ENCODE measurements at regions not wholly inside any gene's neighbourhood (a gene's known extent, or its start where the extent isn't known, plus 50 kb on each side); places are given as distances from the start of the nearest gene placed in this dataset.

DNA sequence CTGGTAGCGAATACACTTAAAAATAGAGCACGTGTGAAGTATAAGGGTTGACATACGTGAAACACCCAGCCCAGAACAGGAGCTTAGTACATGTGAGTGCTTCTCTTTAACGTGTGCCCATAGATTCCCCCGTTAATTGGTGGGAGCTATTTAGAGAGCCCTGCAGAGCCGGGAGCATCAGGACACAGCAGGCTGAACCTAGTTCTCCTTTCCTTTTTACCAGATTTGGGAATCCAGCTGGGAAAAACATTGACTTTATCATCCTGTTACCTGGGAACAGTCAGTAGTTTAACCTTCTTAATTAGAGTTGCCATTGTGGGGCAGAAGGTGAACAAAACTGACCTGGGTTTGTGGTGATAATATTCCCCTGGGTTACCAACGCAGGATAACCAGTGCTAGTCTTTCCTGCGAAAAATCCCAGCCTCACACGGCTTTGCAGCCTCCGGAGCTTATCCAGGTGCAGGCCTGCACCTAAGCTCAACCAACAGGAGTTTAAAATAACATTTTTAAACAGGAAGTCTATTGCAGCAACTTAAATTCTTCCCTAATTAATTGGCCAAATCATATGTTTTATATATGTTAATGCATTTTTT lies 78.1 kb upstream of the SPTBN1 start:
- DNase-seq (ENCODE audit: low read depth), result no peak
- Histone ChIP-seq H3K9ac (ENCODE audit: low read length) (no peak overlapping the region), H3K9me3 (ENCODE audit: control insufficient read depth, low read length) (no peaks in the 10 kb centered on the region), H3K4me1 (ENCODE audit: control insufficient read depth, insufficient read depth, low read length) (no peaks in the 10 kb centered on the region), H3K27me3 (replicated peaks; ENCODE audit: control insufficient read depth, insufficient read depth, low read length) (no peaks in the 10 kb centered on the region), H3K36me3 (ENCODE audit: control insufficient read depth, insufficient read depth, low read length, severe bottlenecking) (no peaks in the 10 kb centered on the region), H3K4me3 (ENCODE audit: low read length) (no peak overlapping the region)

DNA sequence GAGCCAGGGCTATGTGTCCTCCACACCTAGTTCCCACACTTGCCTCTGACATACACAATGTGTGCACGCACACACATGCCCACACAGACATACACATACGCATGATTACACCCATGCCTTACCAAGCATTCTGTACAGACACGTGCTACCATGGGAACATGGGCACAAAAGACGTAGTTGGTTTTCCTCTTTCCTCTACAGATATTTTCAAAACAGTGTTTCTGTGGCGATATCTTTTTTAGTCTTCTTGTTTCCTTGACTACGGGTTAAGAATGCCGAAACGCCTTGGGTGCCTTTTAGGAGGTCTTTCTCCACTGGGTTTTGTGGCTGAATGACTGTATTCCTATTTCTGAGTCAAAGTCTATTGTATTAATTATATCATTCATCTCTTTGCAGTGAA lies 75.5 kb upstream of the SPTBN1 start:
- H3K36me3 ChIP-seq (ENCODE audit: control insufficient read depth, insufficient read depth, low read length, severe bottlenecking), result no peaks in the 10 kb centered on the region
- no peak for DNase-seq (ENCODE audit: low read depth)
- no peaks in the 10 kb centered on the region for H3K9me3 ChIP-seq (ENCODE audit: control insufficient read depth, low read length)
- H3K4me3 ChIP-seq (ENCODE audit: low read length), result no peak overlapping the region
- no peak overlapping the region for H3K9ac ChIP-seq (ENCODE audit: low read length)
- no peaks in the 10 kb centered on the region for H3K4me1 ChIP-seq (ENCODE audit: control insufficient read depth, insufficient read depth, low read length)
- no peaks in the 10 kb centered on the region for H3K27me3 ChIP-seq (replicated peaks; ENCODE audit: control insufficient read depth, insufficient read depth, low read length)

DNA sequence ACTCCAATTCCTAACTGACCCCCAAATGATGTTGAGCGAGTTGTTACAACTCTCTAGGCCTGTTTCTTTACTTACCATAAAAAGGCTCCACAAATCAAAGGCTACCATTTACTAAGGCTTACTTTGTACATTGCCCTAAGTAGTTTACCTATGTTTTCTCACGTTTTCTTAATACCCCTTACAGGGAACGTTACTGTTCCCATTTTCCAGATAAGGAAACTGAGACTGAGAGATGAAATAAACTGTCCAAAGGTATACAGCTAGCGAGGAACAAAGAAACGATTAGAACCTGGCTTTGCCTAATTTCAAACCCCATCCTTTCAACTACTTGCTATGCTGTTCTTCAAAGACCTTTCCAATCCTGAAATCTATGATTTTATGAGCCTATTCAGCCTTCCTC lies 74.8 kb upstream of the SPTBN1 start:
- Histone ChIP-seq H3K36me3 (ENCODE audit: control insufficient read depth, insufficient read depth, low read length, severe bottlenecking) (no peaks in the 10 kb centered on the region), H3K4me3 (ENCODE audit: low read length) (no peak overlapping the region), H3K9me3 (ENCODE audit: control insufficient read depth, low read length) (no peaks in the 10 kb centered on the region), H3K9ac (ENCODE audit: low read length) (no peak overlapping the region), H3K27me3 (replicated peaks; ENCODE audit: control insufficient read depth, insufficient read depth, low read length) (no peaks in the 10 kb centered on the region), H3K4me1 (ENCODE audit: control insufficient read depth, insufficient read depth, low read length) (no peaks in the 10 kb centered on the region)
- DNase-seq (ENCODE audit: low read depth), result no peak

DNA sequence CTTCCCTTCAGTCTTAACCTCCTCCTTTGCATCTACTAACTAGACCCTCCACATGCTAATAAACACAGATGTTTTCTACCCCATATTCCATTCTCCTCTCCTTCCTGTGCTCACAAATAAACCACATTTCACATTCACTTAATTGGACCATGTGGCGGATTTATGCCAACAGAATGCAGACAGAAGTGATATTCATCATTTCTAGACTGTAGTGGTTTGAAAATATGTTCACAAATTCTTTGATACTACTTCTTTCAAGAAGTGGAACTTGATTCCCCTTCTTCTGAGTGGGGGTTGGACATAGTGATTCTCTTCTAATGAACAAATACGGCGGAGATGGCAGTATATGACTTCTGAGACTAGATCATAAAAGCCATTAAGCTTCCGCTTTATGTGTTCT lies 73.5 kb upstream of the SPTBN1 start:
- Histone ChIP-seq H3K4me3 (ENCODE audit: low read length) (no peak overlapping the region), H3K36me3 (ENCODE audit: control insufficient read depth, insufficient read depth, low read length, severe bottlenecking) (no peaks in the 10 kb centered on the region), H3K27me3 (replicated peaks; ENCODE audit: control insufficient read depth, insufficient read depth, low read length) (no peaks in the 10 kb centered on the region), H3K9ac (ENCODE audit: low read length) (no peak overlapping the region), H3K4me1 (ENCODE audit: control insufficient read depth, insufficient read depth, low read length) (peaks cover 9% of the 10 kb centered on the region), H3K9me3 (ENCODE audit: control insufficient read depth, low read length) (no peaks in the 10 kb centered on the region)
- DNase-seq (ENCODE audit: low read depth), result no peak

DNA sequence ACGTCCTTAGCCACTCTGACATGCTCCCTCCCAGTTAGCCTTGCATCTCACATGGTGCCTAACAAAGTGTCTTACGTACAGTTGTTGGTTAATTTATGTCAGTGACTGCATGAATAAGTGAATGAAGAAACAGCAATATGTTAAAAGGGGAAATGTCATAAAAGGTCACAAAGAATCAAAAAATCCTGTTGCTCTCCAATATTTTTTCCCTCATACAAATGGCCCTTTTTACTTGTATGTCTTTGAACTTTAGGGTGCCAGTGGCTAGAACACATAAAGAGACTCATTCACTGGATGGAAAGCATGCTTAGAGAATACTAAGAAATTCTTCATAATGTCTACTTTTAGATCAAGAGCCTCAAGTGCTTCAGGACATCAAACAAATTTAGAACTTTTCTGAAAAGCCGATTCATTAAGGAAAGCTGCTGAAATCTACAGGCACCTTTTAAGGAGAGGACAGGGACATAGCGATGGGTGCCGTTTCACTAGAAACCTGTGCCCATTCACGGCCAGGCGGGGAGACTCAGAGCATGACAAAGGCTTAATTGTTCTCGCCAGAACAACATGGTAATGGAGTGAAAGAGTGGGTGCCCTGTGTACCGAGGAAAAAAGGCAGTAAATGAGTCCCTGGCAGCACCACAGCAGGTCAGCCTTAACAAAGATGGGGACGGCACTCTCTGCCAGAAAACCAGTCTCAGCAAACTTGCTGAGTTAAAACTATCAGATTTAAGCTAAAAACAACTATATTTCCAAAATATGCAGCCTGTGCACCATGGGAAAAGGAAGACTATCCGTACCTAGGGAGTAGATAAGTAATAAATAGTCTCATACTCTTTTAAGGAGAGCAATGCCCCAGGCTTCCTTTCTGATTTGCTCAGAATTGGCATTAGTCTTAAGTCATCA lies 71.6 kb upstream of the SPTBN1 start:
- DNase-seq (ENCODE audit: low read depth), result no peak
- H3K27me3 ChIP-seq (replicated peaks; ENCODE audit: control insufficient read depth, insufficient read depth, low read length), result no peaks in the 10 kb centered on the region

DNA sequence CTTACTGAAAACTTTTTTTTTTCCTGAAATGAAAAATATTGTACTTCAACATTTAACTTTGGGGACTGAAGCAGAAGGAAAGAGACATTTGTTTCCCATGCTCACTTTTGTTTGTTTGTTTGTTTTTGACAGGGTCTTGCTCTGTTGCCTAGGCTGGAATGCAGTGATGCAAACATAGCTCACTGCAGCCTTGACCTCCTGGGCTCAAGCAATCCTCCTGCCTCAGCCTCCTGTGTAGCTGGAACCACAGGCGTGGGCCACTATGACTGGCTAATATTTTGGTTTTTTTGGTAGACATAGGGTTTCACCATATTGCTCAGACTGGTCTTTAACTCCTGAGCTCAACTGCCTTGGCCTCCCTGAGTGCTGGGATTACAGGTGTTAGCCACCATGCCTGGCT lies 70.9 kb upstream of the SPTBN1 start:
- H3K9me3 ChIP-seq (ENCODE audit: control insufficient read depth, low read length), result no peaks in the 10 kb centered on the region

More for the DNA sequence above, 71.6 kb upstream of the SPTBN1 start:
- H3K36me3 ChIP-seq (ENCODE audit: control insufficient read depth, insufficient read depth, low read length, severe bottlenecking), result no peaks in the 10 kb centered on the region
- no peak overlapping the region for H3K9ac ChIP-seq (ENCODE audit: low read length)
- H3K4me3 ChIP-seq (ENCODE audit: low read length), result no peak overlapping the region
- no peaks in the 10 kb centered on the region for H3K9me3 ChIP-seq (ENCODE audit: control insufficient read depth, low read length)
- peaks cover 15% of the 10 kb centered on the region for H3K4me1 ChIP-seq (ENCODE audit: control insufficient read depth, insufficient read depth, low read length)

DNA sequence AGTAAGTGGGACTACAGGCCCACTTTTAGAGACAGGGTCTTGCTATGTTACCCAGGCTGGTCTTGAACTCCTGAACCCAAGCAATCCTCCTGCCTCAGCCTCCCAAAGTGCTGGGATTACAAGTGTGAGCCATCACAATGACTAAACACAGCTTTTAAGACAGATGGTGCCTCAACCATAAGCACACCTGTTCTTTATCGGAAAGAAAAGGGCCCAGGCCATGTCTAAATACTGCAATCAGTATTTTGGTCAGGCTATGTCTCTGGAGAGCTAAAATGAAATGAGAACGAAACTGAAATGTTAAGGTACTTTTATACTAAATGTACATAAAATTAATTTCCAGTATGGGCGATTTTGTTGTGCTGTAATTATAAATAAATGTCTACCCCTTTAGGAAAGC lies 69.5 kb upstream of the SPTBN1 start:
- no peak overlapping the region for H3K9ac ChIP-seq (ENCODE audit: low read length)
- peaks cover 15% of the 10 kb centered on the region for H3K4me1 ChIP-seq (ENCODE audit: control insufficient read depth, insufficient read depth, low read length)
- DNase-seq (ENCODE audit: low read depth), result no peak
- no peaks in the 10 kb centered on the region for H3K9me3 ChIP-seq (ENCODE audit: control insufficient read depth, low read length)
- H3K27me3 ChIP-seq (replicated peaks; ENCODE audit: control insufficient read depth, insufficient read depth, low read length), result no peaks in the 10 kb centered on the region
- no peak overlapping the region for H3K4me3 ChIP-seq (ENCODE audit: low read length)
- H3K36me3 ChIP-seq (ENCODE audit: control insufficient read depth, insufficient read depth, low read length, severe bottlenecking), result no peaks in the 10 kb centered on the region

More for the DNA sequence above, 70.9 kb upstream of the SPTBN1 start:
- Histone ChIP-seq H3K4me1 (ENCODE audit: control insufficient read depth, insufficient read depth, low read length) (peaks cover 15% of the 10 kb centered on the region), H3K4me3 (ENCODE audit: low read length) (no peak overlapping the region), H3K27me3 (replicated peaks; ENCODE audit: control insufficient read depth, insufficient read depth, low read length) (no peaks in the 10 kb centered on the region), H3K9ac (ENCODE audit: low read length) (no peak overlapping the region), H3K36me3 (ENCODE audit: control insufficient read depth, insufficient read depth, low read length, severe bottlenecking) (no peaks in the 10 kb centered on the region)
- no peak for DNase-seq (ENCODE audit: low read depth)

DNA sequence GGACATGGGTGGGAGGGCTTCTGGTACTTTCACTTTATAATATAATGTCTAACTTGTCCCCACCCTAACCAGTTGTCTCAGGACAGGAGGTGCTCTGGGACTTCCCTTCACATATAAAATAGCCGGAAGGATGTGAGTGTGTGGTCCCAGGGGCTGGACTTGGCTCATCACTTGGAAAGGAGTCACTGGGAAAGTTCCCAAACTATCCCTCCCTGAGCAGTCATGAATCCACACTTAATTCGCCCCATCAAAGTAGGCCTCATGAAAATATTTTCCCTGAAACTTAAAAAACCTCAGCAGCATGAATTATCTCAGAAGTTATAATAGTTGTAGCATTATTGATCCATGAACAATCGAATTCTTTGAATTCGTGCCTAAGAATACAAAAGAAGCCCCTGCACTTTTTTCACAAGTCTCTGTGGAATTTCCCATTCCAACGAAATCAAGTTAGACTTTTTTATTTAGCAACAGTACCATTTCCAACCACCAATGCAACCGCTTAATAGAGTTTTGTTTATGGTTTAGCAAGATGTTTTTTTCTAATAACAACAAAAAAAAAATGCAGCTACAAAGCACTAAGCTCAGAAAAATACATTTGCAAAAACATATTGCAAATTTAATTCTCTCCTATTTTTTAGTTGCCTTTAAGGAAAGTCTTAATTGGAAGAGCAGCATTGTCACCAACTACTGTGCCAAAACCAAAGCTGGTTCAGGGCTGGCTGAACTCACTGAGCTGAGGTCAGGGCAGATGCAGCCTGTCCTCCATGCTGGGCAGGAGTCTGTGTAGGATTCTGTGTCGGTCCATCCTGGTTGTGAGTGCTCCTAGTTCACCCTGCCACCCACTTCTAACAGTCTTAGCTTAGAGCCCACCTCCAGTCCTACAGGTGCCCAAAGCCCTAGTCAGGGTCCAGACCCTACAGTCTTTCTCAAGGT lies 68.8 kb upstream of the SPTBN1 start:
- Histone ChIP-seq H3K27me3 (replicated peaks; ENCODE audit: control insufficient read depth, insufficient read depth, low read length) (no peaks in the 10 kb centered on the region), H3K9me3 (ENCODE audit: control insufficient read depth, low read length) (no peaks in the 10 kb centered on the region), H3K36me3 (ENCODE audit: control insufficient read depth, insufficient read depth, low read length, severe bottlenecking) (no peaks in the 10 kb centered on the region), H3K4me1 (ENCODE audit: control insufficient read depth, insufficient read depth, low read length) (peaks cover 15% of the 10 kb centered on the region), H3K9ac (ENCODE audit: low read length) (no peak overlapping the region), H3K4me3 (ENCODE audit: low read length) (no peak overlapping the region)
- peak; percentile 7 for DNase-seq (ENCODE audit: low read depth)

DNA sequence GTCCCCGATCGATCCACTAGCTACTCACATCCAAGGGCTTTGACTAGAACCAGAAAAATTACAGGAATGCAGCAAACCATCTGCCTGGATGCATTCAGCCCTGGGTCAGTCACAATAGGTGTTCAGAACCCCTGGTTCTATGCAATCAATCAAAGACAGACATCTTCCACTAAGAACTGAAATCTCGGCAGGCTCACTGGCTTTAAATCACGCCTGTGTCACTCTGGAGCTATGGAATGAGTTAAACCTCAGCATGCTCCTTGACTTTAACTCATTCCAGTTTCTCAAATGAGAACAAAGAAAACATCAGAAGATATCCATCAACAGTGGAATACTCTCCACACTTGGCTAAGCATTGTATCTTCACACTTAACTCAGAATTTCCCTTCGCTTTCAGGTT lies 68.1 kb upstream of the SPTBN1 start:
- H3K4me1 ChIP-seq (ENCODE audit: control insufficient read depth, insufficient read depth, low read length), result peaks cover 15% of the 10 kb centered on the region
- no peaks in the 10 kb centered on the region for H3K9me3 ChIP-seq (ENCODE audit: control insufficient read depth, low read length)
- DNase-seq (ENCODE audit: low read depth), result no peak
- no peak overlapping the region for H3K9ac ChIP-seq (ENCODE audit: low read length)
- no peaks in the 10 kb centered on the region for H3K27me3 ChIP-seq (replicated peaks; ENCODE audit: control insufficient read depth, insufficient read depth, low read length)
- H3K4me3 ChIP-seq (ENCODE audit: low read length), result no peak overlapping the region
- H3K36me3 ChIP-seq (ENCODE audit: control insufficient read depth, insufficient read depth, low read length, severe bottlenecking), result no peaks in the 10 kb centered on the region

DNA sequence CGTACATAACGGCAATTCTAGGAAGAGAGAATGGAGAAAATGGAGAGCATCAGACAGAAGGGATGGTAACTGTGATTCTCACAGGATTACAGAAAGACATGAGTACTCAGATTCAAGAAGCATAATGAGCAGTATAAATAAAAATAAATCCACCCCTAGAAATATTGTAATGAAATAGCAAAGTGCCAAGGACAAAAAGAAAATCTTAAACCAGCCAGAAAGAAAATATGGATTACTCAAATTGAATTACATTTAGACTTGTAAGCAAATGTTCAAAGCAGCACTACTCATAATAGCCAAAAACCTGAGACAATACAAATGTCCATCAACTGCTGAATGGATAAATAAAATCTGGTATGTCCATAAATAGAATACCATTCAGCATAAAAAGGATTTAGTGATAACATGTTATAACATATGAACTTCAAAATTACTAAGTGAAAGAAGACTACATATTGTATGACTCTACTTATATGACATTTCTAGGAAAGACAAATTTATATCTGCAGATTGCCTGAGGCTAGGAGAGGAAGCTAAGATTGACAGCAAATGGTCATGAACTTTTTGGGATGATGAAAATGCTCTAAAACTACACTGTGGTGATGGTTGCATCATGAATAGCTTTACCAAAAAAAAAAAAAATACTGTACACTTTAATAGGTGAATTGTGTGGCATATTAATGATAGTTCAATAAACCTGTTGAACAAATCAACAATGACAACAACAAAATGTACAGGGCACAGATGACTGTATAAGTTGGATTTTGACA lies 63.4 kb upstream of the SPTBN1 start:
- Histone ChIP-seq H3K4me1 (ENCODE audit: control insufficient read depth, insufficient read depth, low read length) (peaks cover 12% of the 10 kb centered on the region), H3K27me3 (replicated peaks; ENCODE audit: control insufficient read depth, insufficient read depth, low read length) (no peaks in the 10 kb centered on the region), H3K36me3 (ENCODE audit: control insufficient read depth, insufficient read depth, low read length, severe bottlenecking) (no peaks in the 10 kb centered on the region), H3K4me3 (ENCODE audit: low read length) (no peak overlapping the region), H3K9ac (ENCODE audit: low read length) (no peak overlapping the region), H3K9me3 (ENCODE audit: control insufficient read depth, low read length) (no peaks in the 10 kb centered on the region)
- DNase-seq (ENCODE audit: low read depth), result no peak
